Adrenal gland (tissue), 9 donors: ENCODE measurements at regions not wholly inside any gene's neighbourhood (a gene's known extent, or its start where the extent isn't known, plus 50 kb on each side); places are given as distances from the start of the nearest gene placed in this dataset.

ENCODE experiments used
- DNase-seq, 7 donors: peaks; one replicate each; pipeline ENCODE4 v3.0.0-alpha.2; 2019 to 2020
- H3K27ac ChIP-seq, 5 donors: fragments of 200-600 bp; sonication (generic) in 4 of 5; 1 replicate in 3 of 5; 2 replicates in 2 of 5; pipeline versions ENCODE4 v1.5.1 to v1.8.0; 2016 to 2020; ENCODE audit warnings: mild to moderate bottlenecking in 1 of 5
- H3K27me3 ChIP-seq: fragments of 200-600 bp; 2 replicates; pipeline ENCODE4 v1.8.0; 2021
- H3K36me3 ChIP-seq, 2 donors: fragments of 200-600 bp; replicated peaks in 1 of 2; 1 replicate in 1 of 2; 2 replicates in 1 of 2; pipeline versions ENCODE4 v1.5.1 to v1.8.0; 2018 to 2022
- H3K4me1 ChIP-seq, 2 donors: fragments of 200-600 bp; replicated peaks in 1 of 2; 1 replicate in 1 of 2; 2 replicates in 1 of 2; pipeline versions ENCODE4 v1.5.1 to v1.8.0; 2018 to 2021
- H3K4me3 ChIP-seq, 4 donors: fragments of 200-600 bp; sonication (generic) in 3 of 4; one replicate each; pipeline ENCODE4 v1.5.1; 2016 to 2018
- H3K9me3 ChIP-seq, 3 donors: fragments of 200-600 bp; sonication (generic) in 1 of 3; replicated peaks in 1 of 3; 1 replicate in 2 of 3; 2 replicates in 1 of 3; pipeline versions ENCODE4 v1.5.1 to v1.8.0; 2016 to 2021
- POLR2A ChIP-seq, 2 donors: fragments of 450-650 bp; IDR thresholded peaks; one replicate each; pipeline ENCODE4 v1.6.1; 2017; ENCODE audit warnings: antibody characterized with exemption in 2 of 2, mild to moderate bottlenecking in 2 of 2, moderate library complexity in 1 of 2
- WGBS, 4 donors: extraction: QIAGEN DNeasy Blood & Tissue Kit in 2 of 4; methylation state at CpG; one replicate each; pipeline versions ENCODE4 v1.1.5 to v1.1.7; 2013 to 2017; 5-methylcytosine and 5-hydroxymethylcytosine counted together
- intact Hi-C, 2 donors: fragments of 100-400 bp; cut with DNase I; formaldehyde crosslinking; loops; one replicate each; pipeline versions ENCODE4 v1.14.1 to v1.15.0; 2022 to 2023
- TF ChIP-seq, protein P1 (sequence below), 6 experiments: fragments of 450-650 bp in 4 of 6; fragments of 200-600 bp in 2 of 6; sonication (generic) in 1 of 6; IDR thresholded peaks; 1 replicate in 5 of 6; 2 replicates in 1 of 6; pipeline versions ENCODE4 v1.5.1 to v1.8.0; 2016 to 2021; ENCODE audit warnings: antibody characterized with exemption in 6 of 6, mild to moderate bottlenecking in 2 of 6, moderate library complexity in 1 of 6
- donor health status: healthy with polysubstance abuse.
- donor health status: Bipolar disorder and iron deficiency.
- donor health status: DM: yes; HTN: yes; CAD: no.
- donor health status: DM: no; HTN: no; CAD: no.
- donor health status: DM: no; HTN: no; CAD: no.

DNA sequence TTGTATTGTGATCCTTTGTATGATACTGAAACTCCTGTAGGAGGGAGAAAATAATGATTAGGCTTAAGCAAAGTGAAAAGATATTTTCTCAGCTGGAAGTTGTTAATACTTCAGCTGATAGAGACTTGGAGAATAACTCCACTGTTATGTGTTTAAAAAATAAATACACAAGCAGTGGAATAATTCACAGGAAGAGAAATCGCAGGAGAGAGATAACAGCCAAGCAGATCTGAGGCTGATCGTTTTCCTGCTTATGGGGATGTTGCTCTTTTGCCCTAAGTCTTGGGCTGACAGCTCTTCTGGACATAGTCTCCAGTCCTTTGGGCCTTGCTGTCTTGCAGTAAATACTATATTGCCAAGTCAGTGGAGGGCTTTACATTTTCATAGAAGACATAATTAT is 93.3 kb downstream of the OLFM4 start:
- no peak for DNase-seq
- 10 to 25% (median 20%) methylated on average over 2 of the region's 2 CpGs for WGBS, 4 donors

DNA sequence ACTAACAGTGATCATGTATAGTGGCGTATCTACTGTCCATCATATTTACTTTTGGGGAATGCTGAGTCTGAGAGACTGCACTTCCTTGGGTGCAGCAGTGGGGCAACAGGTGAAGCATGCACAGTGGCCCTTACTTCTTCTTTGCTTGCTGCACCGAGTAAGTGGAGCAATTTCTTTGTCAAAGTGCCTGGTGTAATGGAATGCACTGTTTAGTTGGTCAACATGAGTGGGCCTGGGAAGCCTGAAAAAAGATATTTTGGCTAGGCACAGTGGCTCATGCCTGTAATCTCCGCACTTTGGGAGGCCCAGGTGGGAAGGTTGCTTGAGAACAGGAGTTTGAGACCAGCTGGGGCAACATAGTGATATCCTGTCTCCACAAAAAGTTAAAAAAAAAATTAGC is 94.9 kb downstream of the OLFM4 start:
- 73 to 85% (median 79%) methylated on average over 3 of the region's 3 CpGs for WGBS, 4 donors
- H3K4me1 ChIP-seq = no peaks in the 10 kb centered on the region
- no peak for DNase-seq
- no peak for TF ChIP-seq POLR2A (IDR thresholded peaks at IDR 0.05)
- TF ChIP-seq, protein P1, sequence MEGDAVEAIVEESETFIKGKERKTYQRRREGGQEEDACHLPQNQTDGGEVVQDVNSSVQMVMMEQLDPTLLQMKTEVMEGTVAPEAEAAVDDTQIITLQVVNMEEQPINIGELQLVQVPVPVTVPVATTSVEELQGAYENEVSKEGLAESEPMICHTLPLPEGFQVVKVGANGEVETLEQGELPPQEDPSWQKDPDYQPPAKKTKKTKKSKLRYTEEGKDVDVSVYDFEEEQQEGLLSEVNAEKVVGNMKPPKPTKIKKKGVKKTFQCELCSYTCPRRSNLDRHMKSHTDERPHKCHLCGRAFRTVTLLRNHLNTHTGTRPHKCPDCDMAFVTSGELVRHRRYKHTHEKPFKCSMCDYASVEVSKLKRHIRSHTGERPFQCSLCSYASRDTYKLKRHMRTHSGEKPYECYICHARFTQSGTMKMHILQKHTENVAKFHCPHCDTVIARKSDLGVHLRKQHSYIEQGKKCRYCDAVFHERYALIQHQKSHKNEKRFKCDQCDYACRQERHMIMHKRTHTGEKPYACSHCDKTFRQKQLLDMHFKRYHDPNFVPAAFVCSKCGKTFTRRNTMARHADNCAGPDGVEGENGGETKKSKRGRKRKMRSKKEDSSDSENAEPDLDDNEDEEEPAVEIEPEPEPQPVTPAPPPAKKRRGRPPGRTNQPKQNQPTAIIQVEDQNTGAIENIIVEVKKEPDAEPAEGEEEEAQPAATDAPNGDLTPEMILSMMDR (IDR thresholded peaks at IDR 0.05) = no peak
- no peak overlapping the region for H3K27ac ChIP-seq
- H3K9me3 ChIP-seq = no peaks in the 10 kb centered on the region
- no peak overlapping the region for H3K4me3 ChIP-seq
- intact Hi-C loops = no loop called here
- H3K27me3 ChIP-seq = no peaks in the 10 kb centered on the region
- H3K36me3 ChIP-seq = no peaks in the 10 kb centered on the region

More for the DNA sequence above, 93.3 kb downstream of the OLFM4 start:
- Histone ChIP-seq H3K27ac (no peak overlapping the region), H3K4me3 (no peak overlapping the region), H3K27me3 (no peaks in the 10 kb centered on the region), H3K36me3 (no peaks in the 10 kb centered on the region), H3K9me3 (no peaks in the 10 kb centered on the region), H3K4me1 (no peaks in the 10 kb centered on the region)
- no peak for TF ChIP-seq POLR2A (IDR thresholded peaks at IDR 0.05)
- TF ChIP-seq, protein P1 (IDR thresholded peaks at IDR 0.05) = no peak
- intact Hi-C loops = no loop called here

DNA sequence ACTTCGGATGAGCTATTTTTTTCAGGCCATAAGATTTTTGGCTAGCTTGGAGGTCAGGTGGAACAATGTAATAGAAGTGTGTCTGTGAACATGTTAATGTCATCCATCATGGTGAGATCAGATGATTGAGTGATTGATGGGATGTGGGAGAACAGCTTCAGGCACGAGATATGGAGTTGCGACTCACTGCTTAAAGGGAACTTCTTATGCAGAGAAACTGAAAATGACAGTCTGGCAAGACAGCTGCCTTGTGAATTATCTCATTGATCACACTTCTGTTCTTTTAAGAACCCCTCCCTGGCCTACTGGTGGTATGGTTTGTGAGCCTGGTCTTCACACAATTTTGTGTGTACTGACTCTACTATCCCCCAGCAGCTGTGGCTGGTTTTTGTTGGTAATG is 96.0 kb downstream of the OLFM4 start:
- 64 to 76% (median 67%) methylated on average over 3 of the region's 3 CpGs for WGBS, 4 donors
- intact Hi-C loops = no loop called here
- DNase-seq = no peak

DNA sequence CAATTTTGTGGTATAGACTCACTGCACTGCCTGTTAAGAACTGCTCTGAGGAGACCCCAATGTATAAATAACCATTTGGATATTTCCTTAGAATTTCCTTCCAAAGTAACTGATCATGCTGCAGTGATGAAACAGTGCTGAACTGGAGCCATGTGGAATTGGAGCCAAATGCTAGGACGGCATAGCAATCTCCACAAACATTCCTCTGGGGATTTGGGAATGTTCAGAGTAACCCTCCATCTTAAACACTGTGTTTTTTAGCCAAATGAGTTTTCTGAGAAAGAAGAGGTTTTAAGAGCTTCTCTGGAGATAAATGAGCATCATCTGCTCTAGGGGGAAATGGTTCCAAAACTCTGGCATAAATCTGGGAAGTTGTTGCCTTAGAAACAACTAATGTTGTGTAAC is 98.2 kb downstream of the OLFM4 start:
- no peak overlapping the region for H3K4me3 ChIP-seq
- TF ChIP-seq POLR2A (IDR thresholded peaks at IDR 0.05) = no peak
- TF ChIP-seq, protein P1 (IDR thresholded peaks at IDR 0.05) = no peak
- no peak overlapping the region for H3K27ac ChIP-seq
- no peaks in the 10 kb centered on the region for H3K4me1 ChIP-seq
- 36 to 55% (median 48%) methylated on average over 1 of the region's 1 CpG for WGBS, 4 donors
- H3K27me3 ChIP-seq = no peaks in the 10 kb centered on the region
- intact Hi-C loops = no loop called here
- no peak for DNase-seq
- H3K36me3 ChIP-seq = no peaks in the 10 kb centered on the region
- no peaks in the 10 kb centered on the region for H3K9me3 ChIP-seq

More for the DNA sequence above, 96.0 kb downstream of the OLFM4 start:
- Histone ChIP-seq H3K4me3 (no peak overlapping the region), H3K9me3 (no peaks in the 10 kb centered on the region), H3K27ac (no peak overlapping the region), H3K36me3 (no peaks in the 10 kb centered on the region), H3K4me1 (no peaks in the 10 kb centered on the region), H3K27me3 (no peaks in the 10 kb centered on the region)
- TF ChIP-seq, protein P1 (IDR thresholded peaks at IDR 0.05) = no peak
- TF ChIP-seq POLR2A (IDR thresholded peaks at IDR 0.05) = no peak
